ENCODE measurements at regions not wholly inside any gene's neighbourhood (a gene's known extent, or its start where the extent isn't known, plus 50 kb on each side); places are given as distances from the start of the nearest gene placed in this dataset.

DNA sequence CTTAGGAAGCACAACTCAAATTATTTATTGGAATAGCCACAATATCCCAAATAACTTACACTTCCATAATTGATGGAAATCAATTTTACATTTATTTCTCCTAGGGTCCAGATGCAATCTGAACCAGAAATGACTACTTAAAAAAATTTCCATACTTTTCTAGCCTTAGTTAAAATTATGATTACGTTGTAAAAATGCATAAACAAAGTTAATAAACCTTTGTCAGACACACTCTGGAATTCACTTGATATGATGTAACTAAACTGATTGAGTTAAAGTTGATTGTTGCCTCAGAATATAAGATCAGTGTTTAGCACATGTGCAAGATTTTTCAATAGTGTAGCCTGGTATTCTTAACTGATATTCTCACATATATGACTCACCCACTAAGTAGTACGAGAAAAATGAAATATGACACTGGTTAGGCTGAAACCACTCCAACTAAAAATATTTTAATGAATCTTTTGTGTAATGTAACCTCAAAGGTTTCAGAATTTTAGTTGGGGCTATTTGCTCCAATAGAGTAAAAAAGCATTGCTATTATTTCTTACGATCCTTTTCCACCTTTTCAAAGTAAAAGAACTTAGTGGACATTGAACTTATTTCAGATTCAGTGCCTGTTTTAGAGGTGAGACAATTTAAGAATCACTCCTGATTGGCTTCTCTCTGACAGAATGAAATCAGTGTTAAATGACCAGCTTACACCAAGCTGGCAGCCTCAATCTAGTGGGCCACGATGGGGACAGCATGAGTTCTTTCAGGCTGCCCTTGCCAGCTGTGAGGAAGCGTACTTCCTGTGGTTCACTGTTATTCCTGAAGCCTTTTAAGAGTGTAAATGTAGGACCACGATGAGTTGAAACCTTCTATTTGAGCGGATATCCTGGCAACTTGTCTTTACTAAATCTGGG, 277.2 kb upstream of the CDH9 start:
- TF ChIP-seq, protein P1, sequence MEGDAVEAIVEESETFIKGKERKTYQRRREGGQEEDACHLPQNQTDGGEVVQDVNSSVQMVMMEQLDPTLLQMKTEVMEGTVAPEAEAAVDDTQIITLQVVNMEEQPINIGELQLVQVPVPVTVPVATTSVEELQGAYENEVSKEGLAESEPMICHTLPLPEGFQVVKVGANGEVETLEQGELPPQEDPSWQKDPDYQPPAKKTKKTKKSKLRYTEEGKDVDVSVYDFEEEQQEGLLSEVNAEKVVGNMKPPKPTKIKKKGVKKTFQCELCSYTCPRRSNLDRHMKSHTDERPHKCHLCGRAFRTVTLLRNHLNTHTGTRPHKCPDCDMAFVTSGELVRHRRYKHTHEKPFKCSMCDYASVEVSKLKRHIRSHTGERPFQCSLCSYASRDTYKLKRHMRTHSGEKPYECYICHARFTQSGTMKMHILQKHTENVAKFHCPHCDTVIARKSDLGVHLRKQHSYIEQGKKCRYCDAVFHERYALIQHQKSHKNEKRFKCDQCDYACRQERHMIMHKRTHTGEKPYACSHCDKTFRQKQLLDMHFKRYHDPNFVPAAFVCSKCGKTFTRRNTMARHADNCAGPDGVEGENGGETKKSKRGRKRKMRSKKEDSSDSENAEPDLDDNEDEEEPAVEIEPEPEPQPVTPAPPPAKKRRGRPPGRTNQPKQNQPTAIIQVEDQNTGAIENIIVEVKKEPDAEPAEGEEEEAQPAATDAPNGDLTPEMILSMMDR (IDR thresholded peaks at IDR 0.05; ENCODE audit: low read depth, low read length): no peak
- no peak for TF ChIP-seq EZH2phosphoT487 (IDR thresholded peaks at IDR 0.05; ENCODE audit: low read depth)

All from OCI-LY3 (cell line).